ENCODE measurements at regions not wholly inside any gene's neighbourhood (a gene's known extent, or its start where the extent isn't known, plus 50 kb on each side); places are given as distances from the start of the nearest gene placed in this dataset.

DNA sequence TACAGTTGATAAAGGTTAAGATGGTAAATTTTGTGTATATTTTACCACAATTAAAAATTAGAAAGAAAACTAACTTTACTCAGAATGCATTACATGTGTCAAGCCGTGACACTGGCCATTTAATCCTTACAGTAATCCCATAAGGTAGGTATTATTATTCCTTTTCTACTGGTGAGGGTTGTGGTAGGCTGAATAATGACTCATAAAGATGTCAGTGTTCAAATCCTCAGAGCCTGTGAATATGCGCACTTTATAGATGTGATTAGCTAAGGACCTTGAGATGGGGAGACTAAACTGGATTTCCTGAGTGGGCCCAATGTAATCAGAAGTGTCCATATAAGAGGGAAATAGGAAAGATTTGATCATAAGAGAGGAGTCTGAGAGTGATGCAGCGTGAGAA, 288.1 kb downstream of the TMEM167A start:
- TF ChIP-seq POU2F2 (IDR thresholded peaks at IDR 0.05; ENCODE audit: low read depth, low read length), result no peak
- TF ChIP-seq POLR2A (IDR thresholded peaks at IDR 0.05; ENCODE audit: low read depth, low read length), result no peak
- TF ChIP-seq POLR2AphosphoS5 (IDR thresholded peaks at IDR 0.05; ENCODE audit: low read depth, low read length), result no peak
- TF ChIP-seq PAX5 (IDR thresholded peaks at IDR 0.05; ENCODE audit: insufficient read depth, low read length, severe bottlenecking), result no peak
- no peak for TF ChIP-seq SPI1 (IDR thresholded peaks at IDR 0.05; ENCODE audit: low read depth, low read length)
- TF ChIP-seq TAF1 (IDR thresholded peaks at IDR 0.05; ENCODE audit: low read depth, low read length), result no peak
- DNase-seq (ENCODE audit: insufficient read length, low spot score) (no peak), FAIRE-seq (no peak)

DNA sequence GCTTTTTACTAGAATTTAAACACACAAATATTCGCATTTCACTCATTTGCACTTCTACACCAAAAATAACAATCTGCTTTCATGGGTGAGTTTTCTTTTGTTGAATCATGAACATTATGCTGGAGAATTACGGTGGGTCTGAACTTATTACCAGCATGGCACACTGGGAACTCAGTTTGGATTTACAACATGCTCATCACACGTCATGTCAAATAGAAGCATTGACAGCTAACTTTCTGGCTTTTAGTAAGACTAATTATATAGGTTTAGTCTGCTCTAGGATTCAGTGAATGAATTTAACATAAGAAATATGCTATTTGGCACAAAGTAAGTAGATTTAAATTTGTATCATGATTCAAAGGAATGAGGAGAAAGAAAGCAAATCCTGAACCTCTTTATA, 290.4 kb downstream of the TMEM167A start:
- TF ChIP-seq POU2F2 (IDR thresholded peaks at IDR 0.05; ENCODE audit: low read depth, low read length) (no peak), SPI1 (IDR thresholded peaks at IDR 0.05; ENCODE audit: low read depth, low read length) (no peak), POLR2A (IDR thresholded peaks at IDR 0.05; ENCODE audit: low read depth, low read length) (no peak), TAF1 (IDR thresholded peaks at IDR 0.05; ENCODE audit: low read depth, low read length) (no peak), POLR2AphosphoS5 (IDR thresholded peaks at IDR 0.05; ENCODE audit: low read depth, low read length) (no peak), PAX5 (IDR thresholded peaks at IDR 0.05; ENCODE audit: insufficient read depth, low read length, severe bottlenecking) (no peak)
- no peak for FAIRE-seq
- no peak for DNase-seq (ENCODE audit: insufficient read length, low spot score)

DNA sequence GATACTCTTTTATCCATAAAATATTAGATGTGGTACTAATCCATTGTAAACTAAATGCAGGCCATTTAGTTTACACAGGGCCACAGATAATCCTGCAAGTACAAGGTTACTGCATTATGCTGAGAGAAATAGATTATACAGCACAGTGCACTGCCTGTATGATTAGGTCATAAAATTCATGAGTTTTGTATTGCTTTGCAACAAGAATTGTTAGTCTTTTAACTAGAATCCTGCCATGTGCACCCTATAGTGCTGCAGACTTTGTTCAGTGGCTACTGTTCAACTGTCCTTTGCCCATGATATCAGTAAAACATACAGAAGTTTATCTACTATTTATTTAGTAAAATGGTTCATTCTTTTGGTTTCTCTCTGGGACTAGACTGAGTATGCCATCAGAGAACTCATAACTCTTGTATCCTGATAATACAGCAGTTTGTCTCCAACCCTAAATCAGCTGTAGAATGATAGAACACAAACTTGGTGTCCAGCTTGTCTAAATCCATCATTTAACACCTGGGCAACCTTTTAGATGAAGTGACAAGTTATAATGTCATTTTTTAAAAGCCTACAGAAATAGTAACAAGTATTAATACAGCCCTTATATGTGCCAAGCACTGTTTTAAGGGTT, 291.2 kb downstream of the TMEM167A start:
- no peak for FAIRE-seq
- no peak for DNase-seq (ENCODE audit: insufficient read length, low spot score)
- TF ChIP-seq TAF1 (IDR thresholded peaks at IDR 0.05; ENCODE audit: low read depth, low read length) (no peak), PAX5 (IDR thresholded peaks at IDR 0.05; ENCODE audit: insufficient read depth, low read length, severe bottlenecking) (no peak), POLR2A (IDR thresholded peaks at IDR 0.05; ENCODE audit: low read depth, low read length) (no peak), POLR2AphosphoS5 (IDR thresholded peaks at IDR 0.05; ENCODE audit: low read depth, low read length) (no peak), SPI1 (IDR thresholded peaks at IDR 0.05; ENCODE audit: low read depth, low read length) (no peak), POU2F2 (IDR thresholded peaks at IDR 0.05; ENCODE audit: low read depth, low read length) (no peak)

DNA sequence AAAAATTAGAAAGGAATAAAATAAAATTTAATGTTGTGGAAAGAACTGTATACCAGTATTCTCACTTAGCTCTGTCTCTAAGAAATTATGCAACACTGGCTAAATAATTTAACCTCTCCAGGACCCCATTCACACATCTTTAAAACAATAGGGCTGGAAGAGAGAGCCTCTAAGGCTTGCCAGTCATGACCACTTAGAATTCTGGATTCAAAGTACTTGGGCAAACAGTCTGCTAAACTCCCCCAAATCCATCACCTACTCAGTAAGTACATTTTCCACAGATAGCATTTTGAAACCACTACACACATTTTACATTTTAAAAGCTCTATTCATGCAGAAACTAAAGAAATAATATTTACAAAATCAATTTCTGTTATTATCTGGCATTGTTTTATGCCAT, 291.7 kb downstream of the TMEM167A start:
- FAIRE-seq (no peak), DNase-seq (ENCODE audit: insufficient read length, low spot score) (no peak)
- no peak for TF ChIP-seq POLR2AphosphoS5 (IDR thresholded peaks at IDR 0.05; ENCODE audit: low read depth, low read length)
- no peak for TF ChIP-seq POU2F2 (IDR thresholded peaks at IDR 0.05; ENCODE audit: low read depth, low read length)
- TF ChIP-seq TAF1 (IDR thresholded peaks at IDR 0.05; ENCODE audit: low read depth, low read length), result no peak
- no peak for TF ChIP-seq POLR2A (IDR thresholded peaks at IDR 0.05; ENCODE audit: low read depth, low read length)
- TF ChIP-seq SPI1 (IDR thresholded peaks at IDR 0.05; ENCODE audit: low read depth, low read length), result no peak
- no peak for TF ChIP-seq PAX5 (IDR thresholded peaks at IDR 0.05; ENCODE audit: insufficient read depth, low read length, severe bottlenecking)

DNA sequence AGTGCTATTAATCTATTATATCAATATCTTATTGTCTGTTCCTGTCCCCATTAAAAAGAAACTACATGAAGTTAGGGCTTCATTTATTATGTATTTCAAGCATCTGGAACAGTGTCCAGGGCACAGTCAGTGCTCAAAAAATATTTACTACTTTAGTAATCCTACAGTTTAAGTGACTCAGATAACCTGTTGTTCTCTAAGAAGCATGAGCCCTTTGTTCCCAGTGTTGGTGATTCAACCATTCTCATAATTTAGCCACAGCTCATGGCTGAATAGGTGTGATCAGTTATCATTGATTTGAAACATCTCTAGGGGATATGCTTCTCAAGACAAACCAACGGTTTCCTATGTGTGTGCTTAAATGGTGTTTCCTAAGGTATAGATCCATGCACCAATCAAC, 292.7 kb downstream of the TMEM167A start:
- no peak for TF ChIP-seq POLR2AphosphoS5 (IDR thresholded peaks at IDR 0.05; ENCODE audit: low read depth, low read length)
- no peak for TF ChIP-seq SPI1 (IDR thresholded peaks at IDR 0.05; ENCODE audit: low read depth, low read length)
- no peak for TF ChIP-seq POLR2A (IDR thresholded peaks at IDR 0.05; ENCODE audit: low read depth, low read length)
- no peak for TF ChIP-seq PAX5 (IDR thresholded peaks at IDR 0.05; ENCODE audit: insufficient read depth, low read length, severe bottlenecking)
- no peak for TF ChIP-seq POU2F2 (IDR thresholded peaks at IDR 0.05; ENCODE audit: low read depth, low read length)
- TF ChIP-seq TAF1 (IDR thresholded peaks at IDR 0.05; ENCODE audit: low read depth, low read length), result no peak
- no peak for FAIRE-seq
- no peak for DNase-seq (ENCODE audit: insufficient read length, low spot score)

DNA sequence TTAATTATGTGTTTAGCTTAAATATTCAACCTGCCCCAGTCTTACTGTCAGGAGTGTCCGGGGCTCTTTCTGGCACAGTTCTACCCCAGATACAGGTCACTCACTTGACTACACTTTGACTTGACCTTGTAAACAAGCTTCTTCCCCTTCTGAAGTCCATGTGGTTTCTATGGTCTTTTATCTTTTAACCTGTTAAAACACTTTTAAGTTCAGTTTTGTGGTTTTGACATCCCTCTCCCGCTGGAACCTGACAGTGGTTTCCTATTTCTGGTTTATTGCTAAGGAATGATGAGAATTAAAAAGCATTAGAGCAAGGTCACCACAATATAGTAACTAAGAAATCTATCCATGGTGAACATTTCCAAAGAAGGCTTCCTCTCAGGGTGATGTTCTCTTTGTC, 300.1 kb downstream of the TMEM167A start:
- FAIRE-seq, result no peak
- DNase-seq (ENCODE audit: insufficient read length, low spot score), result no peak
- TF ChIP-seq POU2F2 (IDR thresholded peaks at IDR 0.05; ENCODE audit: low read depth, low read length) (no peak), POLR2AphosphoS5 (IDR thresholded peaks at IDR 0.05; ENCODE audit: low read depth, low read length) (no peak), SPI1 (IDR thresholded peaks at IDR 0.05; ENCODE audit: low read depth, low read length) (no peak), PAX5 (IDR thresholded peaks at IDR 0.05; ENCODE audit: insufficient read depth, low read length, severe bottlenecking) (no peak), POLR2A (IDR thresholded peaks at IDR 0.05; ENCODE audit: low read depth, low read length) (no peak), TAF1 (IDR thresholded peaks at IDR 0.05; ENCODE audit: low read depth, low read length) (no peak)

DNA sequence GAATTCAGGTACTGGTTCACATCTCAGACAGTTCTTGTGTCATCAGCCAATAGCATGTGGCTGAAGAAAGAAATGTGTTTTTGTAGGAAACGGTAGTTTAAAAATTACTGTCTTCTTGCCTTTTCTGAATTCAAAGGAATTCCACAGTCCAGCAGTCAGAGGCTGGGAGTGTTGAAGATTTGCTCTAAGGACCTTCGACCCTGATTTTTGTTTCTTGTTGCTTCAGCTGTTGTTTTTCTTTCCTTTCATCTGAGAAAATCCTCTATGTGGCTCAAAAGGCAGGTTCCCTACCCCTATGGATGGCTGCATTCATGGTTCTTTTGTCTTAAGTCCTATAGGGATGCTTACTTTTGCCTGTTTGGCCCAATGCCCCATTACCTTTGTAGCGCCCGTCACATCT, 304.9 kb downstream of the TMEM167A start:
- no peak for DNase-seq (ENCODE audit: insufficient read length, low spot score)

DNA sequence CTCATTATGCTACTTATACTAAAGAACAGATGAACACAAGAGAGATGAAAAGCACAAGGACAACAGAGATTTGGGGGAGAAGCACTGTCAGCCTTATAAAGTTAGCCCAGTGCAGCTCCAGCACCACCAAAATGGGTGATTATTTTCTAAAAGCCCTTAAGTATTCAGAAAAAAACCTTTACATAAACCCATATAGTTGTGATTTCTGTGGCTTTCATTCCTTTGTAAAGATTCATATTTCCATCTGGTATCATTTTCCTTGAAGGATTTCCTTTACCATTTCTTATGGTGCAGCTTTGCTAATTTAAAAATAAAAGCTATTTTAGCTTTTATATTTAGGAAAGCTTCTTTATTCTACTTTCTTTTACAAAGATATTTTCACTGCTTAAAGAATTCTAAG, 311.0 kb downstream of the TMEM167A start:
- no peak for DNase-seq (ENCODE audit: insufficient read length, low spot score)
- TF ChIP-seq SPI1 (IDR thresholded peaks at IDR 0.05; ENCODE audit: low read depth, low read length) (no peak), PAX5 (IDR thresholded peaks at IDR 0.05; ENCODE audit: insufficient read depth, low read length, severe bottlenecking) (no peak), POLR2AphosphoS5 (IDR thresholded peaks at IDR 0.05; ENCODE audit: low read depth, low read length) (no peak), POLR2A (IDR thresholded peaks at IDR 0.05; ENCODE audit: low read depth, low read length) (no peak), TAF1 (IDR thresholded peaks at IDR 0.05; ENCODE audit: low read depth, low read length) (no peak), POU2F2 (IDR thresholded peaks at IDR 0.05; ENCODE audit: low read depth, low read length) (no peak)
- no peak for FAIRE-seq

More for the DNA sequence above, 304.9 kb downstream of the TMEM167A start:
- no peak for FAIRE-seq
- TF ChIP-seq SPI1 (IDR thresholded peaks at IDR 0.05; ENCODE audit: low read depth, low read length) (no peak), TAF1 (IDR thresholded peaks at IDR 0.05; ENCODE audit: low read depth, low read length) (no peak), PAX5 (IDR thresholded peaks at IDR 0.05; ENCODE audit: insufficient read depth, low read length, severe bottlenecking) (no peak), POLR2A (IDR thresholded peaks at IDR 0.05; ENCODE audit: low read depth, low read length) (no peak), POLR2AphosphoS5 (IDR thresholded peaks at IDR 0.05; ENCODE audit: low read depth, low read length) (no peak), POU2F2 (IDR thresholded peaks at IDR 0.05; ENCODE audit: low read depth, low read length) (no peak)

DNA sequence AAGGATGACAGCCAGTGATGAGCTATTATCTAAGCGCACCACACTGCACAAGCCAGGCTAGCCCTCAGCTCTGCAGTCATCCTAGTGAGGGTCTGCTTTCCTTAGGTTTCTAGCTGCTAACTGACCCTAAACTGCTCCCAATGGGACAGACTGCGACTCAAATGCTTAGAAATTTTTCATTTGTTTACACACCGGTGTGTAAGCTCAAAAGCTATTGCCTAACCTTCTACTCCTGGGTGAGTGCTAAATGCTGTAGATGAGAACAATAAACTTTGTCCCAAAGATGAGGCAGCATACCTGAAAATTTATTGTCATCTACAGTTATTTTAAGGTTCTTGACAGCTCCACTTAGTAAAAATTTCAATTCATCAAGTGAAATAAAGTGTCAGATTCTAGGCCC, 311.4 kb downstream of the TMEM167A start:
- DNase-seq (ENCODE audit: insufficient read length, low spot score) (no peak), FAIRE-seq (no peak)
- TF ChIP-seq POU2F2 (IDR thresholded peaks at IDR 0.05; ENCODE audit: low read depth, low read length) (no peak), POLR2A (IDR thresholded peaks at IDR 0.05; ENCODE audit: low read depth, low read length) (no peak), POLR2AphosphoS5 (IDR thresholded peaks at IDR 0.05; ENCODE audit: low read depth, low read length) (no peak), PAX5 (IDR thresholded peaks at IDR 0.05; ENCODE audit: insufficient read depth, low read length, severe bottlenecking) (no peak), SPI1 (IDR thresholded peaks at IDR 0.05; ENCODE audit: low read depth, low read length) (no peak), TAF1 (IDR thresholded peaks at IDR 0.05; ENCODE audit: low read depth, low read length) (no peak)
